Neutrophil (primary cell): ENCODE measurements at regions not wholly inside any gene's neighbourhood (a gene's known extent, or its start where the extent isn't known, plus 50 kb on each side); places are given as distances from the start of the nearest gene placed in this dataset.

Experiments
- H3K27ac ChIP-seq: fragments of 200-600 bp; sonication (generic); 2 replicates; pipeline ENCODE4 v1.5.1; 2016; ENCODE audit warnings: mild to moderate bottlenecking, moderate library complexity
- H3K27me3 ChIP-seq: fragments of 200-600 bp; sonication (generic); 2 replicates; pipeline ENCODE4 v1.6.0; 2016; ENCODE audit warnings: mild to moderate bottlenecking
- H3K36me3 ChIP-seq: fragments of 200-600 bp; sonication (generic); 2 replicates; pipeline ENCODE4 v1.5.1; 2017
- H3K4me1 ChIP-seq, 2 experiments: fragments of 200-600 bp in 1 of 2; sonication (generic) in 1 of 2; 1 replicate in 1 of 2; 2 replicates in 1 of 2; pipeline versions ENCODE4 v1.5.1 to v1.6.1; 2013 to 2016; ENCODE audit warnings: low read depth in 1 of 2, low read length in 1 of 2, mild to moderate bottlenecking in 1 of 2, moderate library complexity in 1 of 2; ENCODE audit not compliant: control insufficient read depth in 1 of 2, insufficient read depth in 1 of 2
- H3K4me3 ChIP-seq, 2 experiments: fragments of 200-600 bp in 1 of 2; sonication (generic) in 1 of 2; 1 replicate in 1 of 2; 2 replicates in 1 of 2; pipeline ENCODE4 v1.5.1; 2013 to 2016; ENCODE audit warnings: low read depth in 1 of 2, low read length in 1 of 2, mild to moderate bottlenecking in 1 of 2, moderate library complexity in 1 of 2
- H3K9me3 ChIP-seq: fragments of 200-600 bp; sonication (generic); 2 replicates; pipeline ENCODE4 v1.5.1; 2016
- CTCF ChIP-seq: fragments of 200-600 bp; sonication (generic); IDR thresholded peaks from 2 replicates; pipeline ENCODE4 v1.5.1; 2016; ENCODE audit warnings: antibody characterized with exemption

DNA sequence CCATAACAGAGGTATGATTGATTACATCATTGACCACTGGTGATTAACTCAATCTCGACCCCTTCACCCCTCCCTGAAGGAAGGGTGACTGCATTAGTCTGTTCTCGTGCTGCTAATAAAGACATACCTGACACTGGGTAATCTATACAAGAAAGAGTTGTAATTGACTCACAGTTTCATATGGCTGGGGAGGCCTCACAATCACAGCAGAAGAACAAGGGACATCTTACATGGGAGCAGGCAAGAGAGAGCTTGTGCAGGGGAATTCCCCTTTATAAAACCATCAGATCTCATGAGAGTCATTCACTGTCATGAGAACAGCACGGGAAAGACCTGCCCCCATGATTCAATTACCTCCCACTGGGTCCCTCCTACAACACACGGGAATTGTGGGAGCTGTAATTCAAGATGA, 55.9 kb upstream of the TMCC3 start:
- Histone ChIP-seq H3K36me3 (no peaks in the 10 kb centered on the region), H3K9me3 (no peaks in the 10 kb centered on the region), H3K4me1 (no peaks in the 10 kb centered on the region), H3K27ac (no peak overlapping the region), H3K27me3 (peaks cover 5% of the 10 kb centered on the region), H3K4me3 (no peak overlapping the region)
- no peak for TF ChIP-seq CTCF

- Histone ChIP-seq H3K9me3 (no peaks in the 10 kb centered on the region), H3K27ac (no peak overlapping the region), H3K27me3 (peaks cover 5% of the 10 kb centered on the region), H3K4me3 (no peak overlapping the region), H3K4me1 (no peaks in the 10 kb centered on the region), H3K36me3 (no peaks in the 10 kb centered on the region)
- TF ChIP-seq CTCF = no peak
Measured at GRCh38 chr12:94705676-94706075, 55.3 kb upstream of the TMCC3 start.

DNA sequence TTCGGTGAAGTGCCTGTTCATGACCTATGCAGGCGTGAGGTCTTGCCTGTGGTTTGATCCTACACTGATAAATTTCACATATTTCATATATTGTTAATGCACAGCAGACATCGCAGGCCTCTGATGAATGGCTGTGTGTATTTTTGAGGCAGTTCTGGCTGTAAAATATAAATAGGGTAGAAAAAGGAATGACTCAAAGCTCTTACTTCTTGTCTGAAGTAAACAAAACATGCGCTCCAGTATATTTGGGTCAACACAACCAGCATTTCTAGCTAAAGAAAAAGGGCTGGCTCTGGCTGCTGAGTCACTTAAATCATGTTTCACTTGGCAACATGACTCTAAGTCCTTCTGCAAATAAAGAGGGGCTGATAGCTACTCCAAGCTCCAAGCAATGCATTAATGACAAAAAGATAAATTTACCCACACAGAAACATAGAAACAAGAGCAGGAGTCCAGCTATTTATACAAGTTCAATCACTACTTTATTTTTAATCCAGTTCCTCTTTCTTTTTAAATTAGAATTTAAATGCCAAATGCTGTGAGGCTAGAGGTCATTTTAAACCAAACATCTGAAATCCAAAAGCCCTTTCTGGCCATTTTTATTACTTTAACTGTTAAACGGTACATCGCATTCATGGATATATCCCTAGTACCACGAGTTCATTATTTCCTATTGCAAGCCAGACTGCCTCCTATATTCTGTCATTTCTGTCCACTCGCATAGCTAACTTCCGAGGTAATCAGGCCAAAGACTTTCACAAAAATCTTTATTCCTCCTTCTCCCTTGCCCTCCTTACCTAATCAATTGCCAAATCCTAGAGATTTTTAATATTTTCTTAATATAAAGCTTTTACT, 54.3 kb upstream of the TMCC3 start:
- H3K4me3 ChIP-seq = no peak overlapping the region
- H3K27ac ChIP-seq = no peak overlapping the region
- peaks cover 5% of the 10 kb centered on the region for H3K27me3 ChIP-seq
- H3K4me1 ChIP-seq = no peaks in the 10 kb centered on the region
- no peak for TF ChIP-seq CTCF
- no peaks in the 10 kb centered on the region for H3K36me3 ChIP-seq
- H3K9me3 ChIP-seq = no peaks in the 10 kb centered on the region

DNA sequence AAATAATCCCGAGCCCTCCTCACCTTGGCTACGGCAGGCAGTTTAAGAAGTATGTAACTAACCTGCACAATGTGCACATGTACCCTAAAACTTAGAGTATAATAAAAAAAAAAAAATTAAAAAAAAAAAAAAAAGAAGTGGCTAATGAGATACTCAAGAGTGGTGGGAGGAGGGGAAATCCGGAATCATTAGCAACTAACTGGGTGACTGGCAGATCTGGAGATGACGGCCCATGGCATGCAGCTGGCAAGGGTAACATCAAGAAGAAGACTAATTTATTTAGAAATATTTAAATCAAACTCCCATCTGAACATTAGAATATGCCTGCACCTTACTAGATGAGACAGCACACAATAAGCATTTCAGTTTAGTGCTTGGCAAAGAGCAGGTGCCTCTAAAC, 52.3 kb upstream of the TMCC3 start:
- no peak overlapping the region for H3K4me3 ChIP-seq
- no peaks in the 10 kb centered on the region for H3K4me1 ChIP-seq
- no peaks in the 10 kb centered on the region for H3K9me3 ChIP-seq
- H3K27ac ChIP-seq = no peak overlapping the region
- TF ChIP-seq CTCF = no peak
- H3K36me3 ChIP-seq = no peaks in the 10 kb centered on the region
- peaks cover 5% of the 10 kb centered on the region for H3K27me3 ChIP-seq

DNA sequence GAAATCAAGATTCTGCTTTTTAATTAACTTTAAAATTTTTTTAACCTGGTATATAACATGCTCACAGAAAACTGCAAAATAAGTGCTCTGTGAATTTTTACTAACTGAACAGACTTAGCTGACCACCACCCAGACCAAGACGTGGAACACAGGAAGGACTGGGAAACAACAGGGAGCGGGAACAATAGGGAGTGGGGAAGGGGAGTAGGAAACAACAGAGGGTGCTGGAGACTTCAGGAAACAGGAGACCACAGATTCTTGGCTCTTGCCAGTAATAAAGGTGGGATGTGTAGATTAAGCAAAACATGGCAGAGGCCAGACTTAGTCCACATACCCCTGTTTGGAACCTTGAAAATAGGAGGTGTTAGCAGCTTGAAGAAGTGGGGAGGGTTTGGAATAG, 51.4 kb upstream of the TMCC3 start:
- no peaks in the 10 kb centered on the region for H3K4me1 ChIP-seq
- no peak overlapping the region for H3K27ac ChIP-seq
- H3K4me3 ChIP-seq = no peak overlapping the region
- peaks cover 5% of the 10 kb centered on the region for H3K27me3 ChIP-seq
- TF ChIP-seq CTCF = no peak
- no peaks in the 10 kb centered on the region for H3K9me3 ChIP-seq
- no peaks in the 10 kb centered on the region for H3K36me3 ChIP-seq
